Activated T-cell treated with anti-CD3 and anti-CD28 coated beads for 24 hours (primary cell): ENCODE measurements at regions not wholly inside any gene's neighbourhood (a gene's known extent, or its start where the extent isn't known, plus 50 kb on each side); places are given as distances from the start of the nearest gene placed in this dataset.

Source experiments
- DNase-seq: peaks from one replicate; pipeline ENCODE4 v3.0.0-alpha.2; 2020; ENCODE audit warnings: low read depth

DNA sequence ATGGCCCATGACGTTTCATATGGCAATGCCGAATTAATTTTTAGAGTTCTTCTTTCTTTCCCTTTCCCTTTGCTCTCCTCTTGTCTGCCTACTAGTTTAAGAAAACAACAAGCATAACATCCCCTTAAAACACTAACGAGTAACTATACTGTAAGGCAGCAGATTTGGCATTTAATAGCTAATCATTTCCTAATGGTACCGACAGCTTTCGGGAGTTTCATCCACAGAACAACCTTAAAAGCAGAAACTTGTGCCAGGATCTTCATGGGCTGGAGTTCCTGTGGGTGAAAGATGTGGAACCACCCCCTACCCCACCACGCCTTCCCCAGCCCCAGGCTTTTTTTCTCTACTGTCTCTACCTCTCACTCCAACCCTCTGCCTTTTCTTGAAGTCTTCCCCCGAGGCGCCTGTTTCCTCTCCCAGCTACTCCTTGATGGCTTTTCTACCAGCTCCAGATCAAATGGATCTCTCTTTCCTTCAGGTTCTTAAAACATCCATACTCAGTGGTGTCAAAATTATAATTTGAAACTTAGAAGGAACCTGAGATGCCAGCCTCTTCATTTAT, 319.5 kb downstream of the PIK3R1 start:
- DNase-seq: no peak

- DNase-seq: no peak
Measured at GRCh38 chr5:68538814-68539420, 323.4 kb downstream of the PIK3R1 start.

DNA sequence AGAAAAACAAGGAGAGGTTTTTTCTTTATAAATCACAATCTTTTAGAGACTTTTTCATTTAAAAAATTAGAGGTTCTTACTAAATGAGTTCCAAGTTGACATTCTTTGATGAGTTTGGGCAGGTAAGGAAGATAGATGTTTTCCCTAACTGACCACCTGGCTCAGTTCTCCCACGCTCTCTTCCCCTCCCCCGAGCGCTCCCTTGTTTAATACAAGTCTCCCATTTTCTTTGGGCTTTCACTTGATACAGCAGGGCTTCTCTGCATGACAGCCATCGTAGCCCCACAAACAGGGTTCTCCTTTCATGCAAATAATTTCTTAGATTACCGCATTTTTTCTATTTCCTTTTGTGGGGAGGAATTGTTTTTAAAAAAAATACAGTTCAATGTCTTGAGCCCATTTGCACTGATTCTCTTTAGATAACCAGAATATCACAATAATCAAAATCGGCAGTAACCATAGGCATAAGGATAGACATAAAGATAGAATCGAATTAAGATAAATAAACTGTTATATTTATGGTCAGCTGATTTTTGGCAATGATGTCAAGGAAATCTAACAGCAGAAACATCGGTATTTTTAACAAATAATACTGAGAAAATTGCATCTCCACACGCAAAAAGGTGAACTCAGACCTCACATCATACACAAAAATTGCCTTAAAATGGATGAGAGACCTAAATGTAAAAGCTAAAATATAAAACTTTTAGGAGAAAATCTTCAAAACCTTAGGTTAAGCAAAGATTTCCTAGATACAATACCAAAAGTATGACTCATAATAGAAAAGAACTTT, 325.4 kb downstream of the PIK3R1 start:
- no peak for DNase-seq

DNA sequence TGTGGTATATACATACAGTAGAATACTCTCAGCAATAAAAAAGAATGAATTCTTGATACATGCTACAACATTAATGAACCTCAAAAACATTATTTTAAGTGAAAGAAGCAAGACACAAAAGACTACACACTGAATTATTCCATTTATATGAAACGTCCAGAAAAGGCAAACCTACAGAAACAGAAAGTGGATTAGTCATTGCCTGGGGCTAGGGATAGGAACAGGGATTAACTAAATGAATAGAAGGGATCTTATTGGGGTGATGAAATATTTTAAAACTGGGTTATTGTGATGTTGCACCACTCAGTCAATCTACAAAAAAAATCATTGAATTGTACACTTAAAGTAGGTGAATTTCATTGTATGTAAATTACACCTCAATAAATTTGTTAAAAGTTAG, 326.7 kb downstream of the PIK3R1 start:
- DNase-seq: no peak

DNA sequence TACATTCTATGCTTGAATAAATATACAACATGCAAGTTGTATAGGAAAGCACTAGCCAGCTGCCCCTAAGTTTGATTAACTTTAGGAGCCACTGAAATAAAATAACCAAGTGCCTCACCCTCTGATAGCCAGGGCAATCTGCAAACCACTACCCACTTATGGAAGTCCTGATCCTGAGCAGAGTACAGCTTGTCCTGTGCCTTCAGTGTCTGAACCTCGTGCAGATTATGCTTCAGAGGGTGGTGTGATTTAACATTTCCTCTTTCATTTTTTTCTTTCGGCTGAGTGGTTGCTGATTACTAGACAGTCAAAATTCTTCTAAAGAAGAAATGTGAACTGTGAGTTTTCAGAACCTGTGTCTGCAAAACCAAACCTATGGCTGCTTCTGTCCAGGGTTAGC, 327.7 kb downstream of the PIK3R1 start:
- DNase-seq: no peak

GRCh38 chr5:68544091-68544647, 328.6 kb downstream of the PIK3R1 start:
- DNase-seq: no peak

GRCh38 chr5:68544648-68545552, 329.3 kb downstream of the PIK3R1 start:
- no peak for DNase-seq

DNA sequence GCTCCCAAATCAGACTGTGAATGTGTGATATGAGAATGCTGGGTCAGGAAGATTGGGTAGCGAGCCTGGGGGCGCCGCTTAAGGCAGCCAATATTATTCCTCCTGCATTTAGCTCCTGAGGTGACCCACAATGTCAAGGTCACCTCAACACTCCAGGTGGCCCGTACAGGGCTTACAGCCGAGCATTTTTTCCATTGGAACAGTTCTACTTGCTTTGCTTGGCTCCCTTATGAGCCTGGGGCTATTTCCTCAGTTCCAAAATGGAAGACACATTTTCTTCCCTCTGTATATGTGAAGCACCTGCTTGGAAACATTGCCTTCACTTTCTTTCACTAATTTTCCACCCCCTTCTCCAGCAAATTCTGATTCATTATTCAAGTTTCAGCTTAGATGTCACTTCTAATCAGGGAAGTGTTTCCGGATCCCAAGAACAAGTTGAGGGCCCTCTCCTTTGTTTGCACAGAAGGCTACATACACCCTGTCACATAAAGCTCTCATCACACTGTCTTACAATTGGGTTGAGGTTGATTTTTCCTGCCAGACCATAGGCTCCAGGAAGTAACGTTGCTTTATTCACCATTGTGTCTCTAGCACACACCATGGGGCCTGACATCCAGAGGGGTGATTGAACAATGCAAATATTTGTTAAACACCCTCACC, 330.2 kb downstream of the PIK3R1 start:
- DNase-seq: no peak

DNA sequence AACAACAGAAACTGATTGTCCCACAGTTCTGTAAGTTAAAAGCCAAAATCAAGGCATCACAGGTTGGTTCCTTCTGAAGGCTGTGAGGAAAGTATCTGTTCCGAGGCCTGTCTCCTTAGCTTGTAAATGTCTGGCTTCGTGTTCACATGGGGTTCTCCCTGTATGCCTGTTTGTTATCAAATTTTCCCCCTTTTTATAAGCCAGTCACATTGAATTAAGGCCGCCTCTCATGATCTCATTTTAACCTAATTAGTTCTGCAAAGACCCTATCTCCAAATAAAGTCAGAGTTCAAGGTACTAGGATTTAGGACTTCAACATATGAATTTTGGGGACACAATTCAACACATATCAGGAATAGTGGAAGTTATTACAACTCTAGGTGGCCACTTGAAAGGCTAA, 331.5 kb downstream of the PIK3R1 start:
- no peak for DNase-seq

- DNase-seq: no peak
Measured at GRCh38 chr5:68547622-68548021, 332.1 kb downstream of the PIK3R1 start.

DNA sequence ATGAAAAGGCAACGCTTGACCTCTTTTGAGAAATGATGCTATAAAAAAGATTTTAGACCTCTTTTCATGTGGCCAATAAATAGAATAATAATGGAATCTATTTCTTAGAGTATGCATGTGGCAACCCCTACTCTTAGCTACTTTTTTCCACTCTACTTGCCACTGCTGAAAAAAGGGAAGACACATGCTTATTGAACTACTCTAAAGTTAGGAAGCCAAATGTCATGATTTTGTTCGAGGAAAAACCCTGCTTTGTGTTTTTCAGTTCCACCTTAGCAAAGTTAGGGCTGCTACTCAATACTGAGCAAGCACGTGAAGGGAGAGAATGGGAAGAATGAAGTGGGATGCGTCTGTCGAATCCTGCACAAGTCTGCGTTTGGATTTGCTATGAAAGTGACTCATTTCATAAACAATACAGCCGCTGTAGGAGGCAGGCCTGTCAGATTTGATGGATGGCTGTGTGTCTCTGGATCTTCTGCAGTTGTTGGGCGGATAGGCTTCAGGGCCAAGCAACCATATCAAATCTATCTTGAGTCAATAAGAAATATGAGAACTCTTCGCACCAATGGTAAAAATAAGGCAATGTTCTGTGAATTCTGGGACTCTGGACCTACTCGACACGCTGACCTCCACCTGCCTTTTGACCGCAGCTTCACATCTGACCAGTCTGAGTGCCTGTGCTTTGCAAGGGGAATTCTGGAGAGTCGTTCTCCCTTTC, 333.6 kb downstream of the PIK3R1 start:
- DNase-seq: no peak

DNA sequence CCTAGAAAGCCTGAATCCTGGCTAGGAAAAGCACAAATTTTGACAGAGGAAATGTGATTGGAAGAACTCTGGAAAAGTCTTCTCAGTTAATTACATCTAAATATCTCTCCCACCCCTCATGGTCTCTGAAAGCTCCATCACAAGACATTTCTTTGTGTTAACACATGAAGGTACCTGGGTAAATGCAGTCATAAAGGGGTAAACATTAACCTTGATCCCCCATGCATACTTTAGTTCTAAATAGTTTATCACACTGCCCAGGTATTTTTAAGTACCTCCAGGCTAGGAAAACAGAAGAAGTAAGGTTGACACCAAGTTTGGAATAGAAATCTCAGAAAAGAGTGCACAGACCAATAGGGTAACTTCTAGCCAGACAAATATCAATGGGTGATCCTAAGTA, 334.5 kb downstream of the PIK3R1 start:
- DNase-seq: no peak

- DNase-seq: no peak
Measured at GRCh38 chr5:68551436-68551835, 335.9 kb downstream of the PIK3R1 start.

DNA sequence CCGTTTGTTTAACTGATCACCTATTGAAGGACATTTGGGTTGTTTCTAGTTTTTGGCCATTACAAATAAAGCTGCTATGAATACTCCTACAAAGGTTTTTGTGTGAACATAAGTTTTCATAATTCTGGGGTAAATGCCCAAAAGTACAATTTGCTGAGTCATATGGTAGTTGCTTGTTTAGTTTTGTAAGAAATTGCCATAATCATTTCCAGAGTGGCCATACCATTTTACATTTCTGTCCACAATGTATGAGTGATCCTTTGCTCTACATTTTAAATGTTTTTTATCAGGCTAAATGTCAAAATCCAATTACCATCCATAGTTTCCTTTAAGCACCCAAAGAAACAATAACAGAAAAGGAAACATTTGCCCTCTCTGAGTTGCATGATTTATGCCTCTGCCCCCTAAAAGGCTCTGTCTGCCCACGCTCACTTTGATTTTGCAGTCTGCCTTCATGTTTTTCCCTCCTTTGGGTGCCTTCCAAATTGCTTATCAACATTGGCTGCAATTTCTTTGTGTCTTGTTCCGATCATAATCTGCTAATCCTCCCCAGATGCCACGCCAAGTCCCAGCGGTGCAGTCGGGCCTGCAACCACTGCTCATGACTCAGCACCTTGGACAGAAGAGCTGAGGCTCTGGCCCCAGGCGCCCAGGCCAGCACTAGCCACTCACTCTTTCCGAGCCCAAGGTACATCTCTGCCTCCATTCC, 339.2 kb downstream of the PIK3R1 start:
- DNase-seq: no peak

DNA sequence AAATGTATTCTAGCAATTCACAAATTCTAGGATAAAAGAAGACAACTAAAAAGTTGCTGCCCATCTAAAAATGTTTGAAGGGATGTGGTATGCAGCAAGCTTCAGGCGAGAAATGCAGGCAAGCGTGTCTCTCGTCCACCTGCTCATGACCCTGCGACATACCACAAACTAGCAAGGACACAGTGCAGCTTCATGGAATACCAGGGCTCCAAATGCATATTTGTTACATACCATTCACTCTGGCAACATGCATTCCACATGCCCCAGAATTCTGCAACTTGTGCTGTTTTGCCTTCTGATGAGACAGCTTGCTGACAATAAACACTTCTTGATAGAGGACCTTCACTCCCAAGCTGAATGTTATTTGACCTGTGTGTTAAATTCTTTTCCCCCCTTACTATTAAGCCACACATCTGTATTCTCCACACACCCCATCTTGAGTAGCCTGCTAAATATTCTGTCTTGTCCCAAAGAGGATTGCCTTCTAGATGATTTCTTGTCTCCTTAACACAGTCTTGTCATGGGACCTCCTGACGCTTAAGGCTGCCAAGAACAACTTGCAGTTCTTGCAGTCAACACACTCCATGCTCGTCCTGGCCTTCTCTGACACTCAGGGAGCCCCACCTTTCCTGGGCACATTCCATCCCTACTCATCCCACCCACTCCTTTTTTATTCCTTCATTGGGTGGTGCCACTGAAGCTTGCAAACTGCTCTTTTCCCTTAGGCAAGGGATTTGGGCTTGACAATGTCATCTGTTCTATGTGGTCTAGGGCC, 340.5 kb downstream of the PIK3R1 start:
- DNase-seq: no peak

- DNase-seq: no peak
Measured at GRCh38 chr5:68557162-68557936, 341.8 kb downstream of the PIK3R1 start.

DNA sequence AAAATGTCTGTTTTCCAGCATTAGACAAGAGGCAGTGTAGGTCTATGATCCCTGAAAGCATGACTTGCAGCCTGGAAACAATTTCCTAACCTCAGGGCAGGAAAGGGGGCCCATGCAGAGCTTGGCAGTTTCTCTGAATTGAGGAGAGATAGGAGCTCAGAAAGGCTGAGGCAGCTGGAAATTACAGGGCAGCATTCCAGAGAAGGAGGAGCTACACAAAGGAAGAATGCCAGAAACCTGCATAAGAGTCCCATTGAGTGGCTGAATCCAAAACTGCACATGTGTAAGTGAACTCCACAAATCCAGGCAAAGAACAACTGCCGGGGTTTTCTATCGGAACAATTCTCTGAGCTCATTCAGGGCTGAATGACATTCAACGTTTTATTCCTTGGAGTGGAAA, 346.8 kb downstream of the PIK3R1 start:
- DNase-seq: no peak

DNA sequence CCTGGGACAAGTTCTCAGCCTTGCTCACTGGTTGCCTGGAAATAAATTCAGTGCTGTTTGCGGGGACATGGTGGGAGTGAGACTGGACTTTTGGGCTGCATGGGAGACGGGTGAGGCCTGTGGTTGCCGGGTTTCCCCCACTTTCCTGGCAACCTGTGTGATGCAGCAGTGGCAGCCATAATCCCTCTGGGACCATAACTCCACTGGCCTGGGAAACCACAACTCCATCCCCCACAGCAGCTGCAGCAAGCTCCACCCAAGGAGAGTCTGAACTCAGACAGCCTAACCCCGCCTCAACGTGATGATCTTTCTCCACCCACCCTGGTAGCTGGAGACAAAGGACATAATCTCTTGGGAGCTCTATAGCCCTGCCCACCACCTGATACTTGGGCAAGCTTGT, 349.9 kb downstream of the PIK3R1 start:
- no peak for DNase-seq

GRCh38 chr5:68576805-68577204, 361.2 kb downstream of the PIK3R1 start:
- no peak for DNase-seq
